NCI-H748 (cell line): ENCODE measurements at regions not wholly inside any gene's neighbourhood (a gene's known extent, or its start where the extent isn't known, plus 50 kb on each side); places are given as distances from the start of the nearest gene placed in this dataset.
"Not testable (repeated sequence)": the region's sequence is repeated elsewhere in the genome, so short reads cannot be mapped to it uniquely, and the experiment has no call there.

Source experiments
- DNase-seq: peaks from one replicate; lab custom pipeline; 2025; ENCODE audit not compliant: unreplicated experiment; lab: John Stamatoyannopoulos, UW

- no peak for DNase-seq
Observed at GRCh38 chr1:114270282-114270681, 116.6 kb upstream of the SYT6 start.

DNA sequence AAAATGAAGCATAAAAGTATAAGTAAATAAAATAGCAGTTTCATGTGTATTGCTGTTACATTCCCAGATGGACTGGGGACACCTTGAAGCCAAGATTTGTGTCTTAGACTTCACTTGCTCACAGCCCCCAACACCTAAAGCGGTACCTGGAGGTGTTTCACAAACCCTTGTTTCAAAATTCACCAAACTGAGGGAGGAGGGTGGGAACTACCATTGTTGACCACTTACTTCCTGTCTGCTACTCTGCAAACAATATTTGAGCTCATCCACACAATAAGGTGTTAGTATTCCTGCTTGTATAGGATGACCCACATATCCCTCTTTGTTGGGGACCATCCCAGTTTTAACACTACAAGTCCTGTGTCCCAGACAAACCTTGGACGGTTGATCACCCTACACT, 115.9 kb upstream of the SYT6 start:
- DNase-seq = no peak

DNA sequence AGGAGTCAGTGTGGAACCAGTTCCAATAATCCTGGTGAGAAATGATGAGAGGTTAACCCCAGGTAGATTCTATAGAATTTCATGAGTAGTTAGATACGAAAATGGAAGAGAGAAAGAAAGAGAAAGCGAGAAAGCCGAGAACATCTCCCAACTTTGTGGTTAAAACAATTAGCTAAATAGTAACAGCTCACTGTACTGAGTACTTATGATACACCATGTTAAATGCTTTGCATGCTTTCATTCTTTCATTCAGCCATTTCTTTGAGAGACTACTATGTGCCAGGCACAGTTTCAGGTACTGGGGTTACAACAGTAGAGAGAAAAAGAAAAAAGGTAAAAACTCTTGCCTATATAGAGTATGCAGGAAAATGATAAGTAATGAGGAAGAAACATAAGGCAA, 109.7 kb upstream of the SYT6 start:
- DNase-seq = no peak

GRCh38 chr1:114262337-114262736, 108.7 kb upstream of the SYT6 start:
- no peak for DNase-seq

DNA sequence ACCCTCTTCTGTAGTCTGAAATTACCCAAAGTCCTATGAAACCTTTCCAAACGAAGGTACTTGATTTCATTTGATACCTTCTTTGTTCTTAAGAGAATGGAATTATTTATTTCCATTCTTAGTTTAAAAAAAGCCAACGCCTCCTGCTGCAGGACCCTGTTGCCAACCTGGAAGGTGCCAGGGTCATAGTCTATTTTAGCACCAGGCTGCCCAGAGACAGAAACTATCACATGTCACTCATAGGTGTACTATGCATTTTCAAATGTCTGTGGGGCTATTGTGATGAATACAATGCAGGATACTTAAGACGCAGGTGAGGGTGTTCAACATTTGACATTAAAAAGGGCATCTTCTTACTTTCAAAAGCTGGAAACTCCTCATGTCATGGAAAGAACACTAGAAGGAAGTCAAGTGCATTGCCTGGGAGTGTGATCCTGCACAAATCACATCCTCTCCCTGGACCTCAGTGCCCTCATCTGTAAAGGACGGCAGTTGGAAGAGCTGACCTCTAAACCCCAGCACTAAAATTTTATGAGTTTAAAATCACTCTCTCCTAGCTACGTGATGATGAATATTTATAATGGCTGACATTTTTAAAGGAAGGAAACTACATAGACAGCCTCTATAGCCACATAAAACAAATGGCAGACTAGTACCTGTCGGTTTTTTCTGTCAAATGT, 107.3 kb upstream of the SYT6 start:
- no peak for DNase-seq

DNA sequence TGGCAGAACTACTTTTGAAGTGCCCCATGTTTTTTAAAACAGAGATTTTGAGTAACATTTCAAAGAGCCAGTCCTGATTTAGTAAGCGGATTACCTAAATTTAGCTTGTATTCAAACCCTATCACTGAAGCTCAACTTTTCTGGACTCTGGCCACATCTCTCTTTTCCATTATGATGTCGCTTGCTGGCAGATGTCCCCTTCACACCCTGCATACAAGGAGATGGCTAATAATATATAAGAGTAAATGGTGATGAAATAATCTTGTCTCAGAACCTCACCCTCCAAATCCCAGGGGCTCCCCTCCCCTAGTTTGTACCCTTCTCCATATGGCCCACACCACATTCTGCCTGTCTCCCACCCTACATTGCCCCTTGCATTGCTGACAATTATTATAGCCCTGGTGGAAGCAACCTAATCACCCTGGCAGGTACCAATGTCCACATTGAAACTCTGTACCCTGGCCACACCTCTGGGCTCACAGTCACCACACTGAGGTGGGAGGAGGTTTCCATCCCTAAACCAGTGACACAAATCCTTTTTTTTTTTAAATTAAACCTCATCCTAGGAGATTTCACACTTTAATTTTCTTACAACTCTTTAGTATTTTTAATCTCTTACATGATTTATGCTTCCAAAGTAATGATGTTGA, 106.0 kb upstream of the SYT6 start:
- DNase-seq = no peak

- DNase-seq = no peak
Observed at GRCh38 chr1:114258633-114259032, 105.0 kb upstream of the SYT6 start.

DNA sequence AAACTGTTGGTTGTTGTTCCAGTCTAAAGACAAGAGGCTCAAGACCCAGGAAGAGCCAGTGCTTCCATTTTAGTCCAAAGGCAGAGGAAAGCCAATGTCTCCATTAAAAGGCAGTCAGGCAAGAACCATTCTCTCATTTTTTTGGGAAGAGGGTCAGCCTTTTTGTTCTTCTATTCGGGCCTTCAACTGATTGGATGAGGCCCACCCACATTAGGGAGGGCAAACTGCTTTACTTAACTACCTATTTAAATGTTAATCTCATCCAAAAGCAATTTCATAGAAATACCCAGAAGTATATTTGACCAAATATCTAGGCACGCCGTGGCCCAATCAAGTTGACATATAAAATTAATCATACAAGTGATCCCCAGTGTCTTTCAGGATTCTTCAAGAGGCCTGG, 104.4 kb upstream of the SYT6 start:
- DNase-seq = no peak

DNA sequence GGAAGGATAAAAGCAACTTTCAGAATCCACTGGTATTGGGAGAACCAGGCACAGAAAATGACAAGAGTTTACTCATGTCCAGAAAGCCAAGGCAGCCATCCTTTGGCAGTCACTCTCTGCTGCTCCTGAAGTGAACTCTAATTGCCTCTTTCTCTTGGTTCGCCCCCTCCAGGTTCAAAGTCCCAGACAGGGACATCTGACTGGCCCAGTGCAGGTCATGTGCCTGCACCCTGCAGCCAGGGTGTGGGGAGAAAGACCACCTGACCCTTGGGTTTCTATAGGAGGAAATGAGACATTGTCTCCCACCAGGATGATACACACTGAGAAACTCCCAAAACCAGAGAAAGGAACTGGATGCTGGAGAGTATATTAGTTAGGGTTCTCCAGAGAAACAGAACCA, 103.9 kb upstream of the SYT6 start:
- DNase-seq = no peak

DNA sequence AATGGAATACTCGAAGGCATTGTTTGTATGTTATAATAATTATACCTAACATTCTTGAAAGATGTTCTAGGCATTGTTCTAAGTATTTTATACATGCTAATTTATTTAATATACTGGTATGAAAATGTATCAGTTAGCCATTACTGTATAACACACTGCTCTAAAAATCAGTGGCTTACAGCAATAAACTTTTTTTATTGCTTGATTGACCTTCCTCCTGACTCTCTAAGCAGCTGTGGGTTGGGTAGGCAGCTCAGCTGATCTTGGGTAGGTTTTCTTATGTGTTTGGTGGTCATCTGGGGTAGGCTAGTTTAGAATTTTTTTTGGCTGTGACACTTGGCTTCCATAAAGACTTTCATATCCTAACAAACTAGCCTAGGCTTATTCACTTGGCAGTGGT, 100.2 kb upstream of the SYT6 start:
- DNase-seq = no peak

GRCh38 chr1:114251573-114251939, 97.9 kb upstream of the SYT6 start:
- DNase-seq = no peak

- DNase-seq = no peak
Observed at GRCh38 chr1:114250683-114251572, 97.3 kb upstream of the SYT6 start.

- no peak for DNase-seq
Observed at GRCh38 chr1:114249691-114250090, 96.0 kb upstream of the SYT6 start.

GRCh38 chr1:114248162-114248561, 94.5 kb upstream of the SYT6 start:
- no peak for DNase-seq

GRCh38 chr1:114242531-114243210, 89.0 kb upstream of the SYT6 start:
- DNase-seq = not testable (repeated sequence)

DNA sequence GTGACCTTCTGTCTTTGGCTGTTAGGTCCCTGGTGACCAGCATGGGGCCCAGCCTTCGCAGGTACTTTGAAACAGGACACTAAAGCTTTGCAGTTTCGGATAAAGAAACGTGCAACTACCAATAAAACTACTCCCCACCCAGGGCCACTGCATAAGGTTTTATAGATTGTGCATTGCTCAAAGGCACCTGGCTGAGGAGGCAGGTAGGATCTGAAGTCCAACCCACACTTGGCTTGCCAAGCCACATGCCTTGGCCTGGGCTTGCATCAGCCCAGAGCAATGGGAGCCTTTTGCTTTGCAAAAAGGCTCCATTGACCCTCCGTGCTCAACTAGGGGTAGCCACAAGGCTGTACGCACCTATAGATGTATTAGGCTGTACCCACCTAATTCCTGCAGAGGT, 84.4 kb upstream of the SYT6 start:
- DNase-seq = no peak

DNA sequence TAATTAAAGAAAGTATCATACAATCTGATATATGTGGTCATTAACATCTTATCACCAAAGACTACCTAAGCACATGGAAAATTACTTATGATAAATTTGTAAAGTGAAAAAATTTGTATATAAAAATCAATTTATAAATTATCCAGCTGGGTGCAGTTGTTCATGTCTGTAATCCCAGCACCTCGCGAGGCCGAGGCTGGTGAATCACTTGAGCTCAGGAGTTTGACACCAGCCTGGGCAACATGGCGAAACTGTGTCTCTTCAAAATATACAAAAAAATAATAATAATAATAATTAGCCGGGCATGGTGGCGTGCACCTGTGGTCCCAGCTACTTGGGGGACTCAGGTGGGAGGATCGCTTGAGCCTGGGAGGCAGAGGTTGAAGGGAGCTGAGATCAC, 82.8 kb upstream of the SYT6 start:
- no peak for DNase-seq

DNA sequence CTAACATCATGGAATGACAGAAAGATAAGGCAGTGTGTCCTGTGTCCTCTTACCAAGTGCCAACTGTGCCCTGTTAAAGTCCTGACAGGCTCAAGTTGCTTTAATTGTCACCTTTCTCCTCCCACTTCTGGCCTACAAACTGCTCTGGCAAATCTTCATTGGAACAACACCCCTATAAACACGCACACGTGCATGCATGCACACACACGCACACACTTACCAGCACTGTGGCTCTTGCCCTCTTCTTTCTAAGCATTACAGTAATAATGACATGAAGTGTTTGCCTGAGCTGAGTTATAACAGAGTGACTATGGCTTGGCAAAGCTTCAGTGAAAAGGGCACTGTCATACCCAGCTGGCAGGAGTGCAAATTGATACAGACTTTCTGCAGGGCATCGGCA, 82.3 kb upstream of the SYT6 start:
- DNase-seq = no peak

GRCh38 chr1:114235281-114235680, 81.6 kb upstream of the SYT6 start:
- DNase-seq = no peak

DNA sequence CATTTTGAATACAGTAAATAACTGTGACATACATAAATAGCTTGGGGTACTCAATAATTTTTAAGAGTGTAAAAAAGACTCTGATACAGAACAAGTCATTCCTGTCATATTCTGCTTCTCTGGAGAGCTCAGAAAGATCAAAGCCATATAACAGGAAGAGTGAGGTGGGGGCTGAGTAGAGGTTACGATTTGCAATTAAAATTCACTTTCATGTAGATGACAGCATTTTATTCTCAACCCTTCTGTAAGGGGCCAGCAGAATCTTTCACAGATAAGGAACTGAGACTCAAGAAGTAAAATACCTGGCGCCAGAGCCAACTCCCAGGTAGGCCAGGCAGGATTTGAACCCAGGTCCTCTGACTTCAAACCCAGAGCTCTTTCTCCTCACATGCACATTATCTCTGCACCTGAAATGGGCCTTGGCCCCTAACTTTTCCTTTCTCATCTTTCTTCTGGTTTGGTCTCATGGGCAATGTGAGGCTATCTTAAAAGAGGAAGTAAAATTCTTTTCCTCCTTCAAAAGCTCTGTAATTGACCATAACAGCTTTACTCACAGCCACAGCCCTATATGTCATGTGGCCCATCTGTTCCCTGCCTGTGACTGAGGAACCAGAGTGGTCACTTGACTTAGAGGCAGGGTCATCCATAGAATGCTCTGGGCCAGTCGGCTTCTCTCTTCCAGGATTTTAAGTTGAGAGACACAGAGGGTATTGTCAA, 80.9 kb upstream of the SYT6 start:
- DNase-seq = no peak

DNA sequence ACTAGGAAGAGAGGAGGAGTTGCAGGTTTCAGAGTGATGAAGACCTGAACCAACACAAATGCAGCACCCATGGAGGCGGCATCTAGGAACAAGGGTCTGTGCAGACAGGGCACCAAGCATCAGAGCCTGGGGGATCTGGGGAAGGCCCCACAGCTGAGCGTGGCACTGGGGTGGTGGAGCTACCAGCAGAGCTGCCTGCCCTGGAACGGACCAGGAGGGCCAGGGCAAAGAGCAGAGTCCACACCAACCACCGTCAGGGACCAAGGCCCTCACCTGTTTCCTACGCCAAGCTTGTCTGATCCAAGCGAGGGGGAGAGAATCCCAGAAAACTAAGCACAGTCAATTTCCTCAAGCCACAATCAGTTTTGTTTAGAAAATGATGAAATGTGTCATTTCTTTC, 79.0 kb upstream of the SYT6 start:
- no peak for DNase-seq
